UCSD-AML1 (cell line): ENCODE measurements at regions not wholly inside any gene's neighbourhood (a gene's known extent, or its start where the extent isn't known, plus 50 kb on each side); places are given as distances from the start of the nearest gene placed in this dataset.

Experiments
- DNase-seq: peaks from one replicate; lab custom pipeline; 2025; ENCODE audit not compliant: unreplicated experiment; lab: John Stamatoyannopoulos, UW

DNA sequence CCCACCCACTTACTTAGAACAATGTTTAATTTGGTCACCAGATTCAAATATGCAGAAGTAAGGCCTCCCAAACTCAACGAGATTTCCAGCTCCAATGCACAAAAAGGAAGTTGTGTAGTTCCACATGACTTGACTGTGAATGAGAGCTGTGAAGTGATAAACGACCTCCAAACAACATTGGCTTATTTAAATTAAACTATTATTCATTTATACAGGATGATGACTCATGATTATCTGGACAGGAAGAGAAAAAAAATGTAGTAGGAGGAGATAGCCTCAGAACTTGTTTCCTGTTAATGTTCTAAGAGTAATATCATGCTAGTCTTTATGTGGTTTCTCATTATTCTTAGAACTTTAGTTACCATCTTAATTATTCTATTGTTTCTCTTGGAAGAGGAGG is 237.3 kb downstream of the C1D start:
- no peak for DNase-seq

- DNase-seq, result no peak
Measured at GRCh38 chr2:67828066-67828465, 234.7 kb downstream of the C1D start.

- DNase-seq, result no peak
Measured at GRCh38 chr2:67829470-67829869, 233.3 kb downstream of the C1D start.

DNA sequence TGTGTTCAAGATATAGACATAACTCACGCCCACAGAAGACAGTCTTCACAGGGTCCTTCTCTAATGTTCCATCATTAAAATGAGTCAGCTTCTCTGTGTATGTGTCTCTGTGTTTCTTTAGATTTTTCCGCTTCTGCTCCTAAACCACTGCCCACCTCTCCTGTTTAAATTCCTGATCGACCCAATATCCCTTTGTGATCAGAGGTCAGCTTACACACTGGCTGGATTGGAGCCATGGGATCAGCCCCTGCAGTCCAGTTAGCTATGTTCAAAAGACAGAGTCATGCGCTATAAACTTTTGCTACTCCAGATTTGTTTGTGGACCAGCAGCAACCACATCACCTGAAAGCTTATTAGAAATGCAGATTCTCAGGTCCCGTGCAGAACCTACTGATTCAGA is 229.2 kb downstream of the C1D start:
- DNase-seq, result no peak

GRCh38 chr2:67834482-67834881 is 228.3 kb downstream of the C1D start:
- no peak for DNase-seq

DNA sequence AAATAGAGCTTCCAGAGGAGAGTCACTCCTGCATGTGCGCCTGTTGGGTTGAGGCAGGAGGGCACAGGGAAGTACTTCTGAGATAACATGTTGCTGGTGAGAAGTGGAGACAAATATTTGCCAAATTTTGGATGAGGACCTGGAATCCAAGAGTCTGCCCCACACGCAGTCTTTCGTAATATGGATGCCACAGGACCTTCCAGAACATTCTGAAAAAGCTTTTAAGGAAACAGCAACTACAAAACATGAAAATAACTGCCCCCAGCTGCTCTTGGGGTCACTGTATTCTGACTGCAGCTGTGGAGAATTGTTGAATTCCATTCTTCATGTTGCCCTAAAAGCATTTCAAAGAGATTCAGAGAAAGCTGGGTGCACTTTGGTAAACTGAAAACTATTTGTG is 227.5 kb downstream of the C1D start:
- no peak for DNase-seq

DNA sequence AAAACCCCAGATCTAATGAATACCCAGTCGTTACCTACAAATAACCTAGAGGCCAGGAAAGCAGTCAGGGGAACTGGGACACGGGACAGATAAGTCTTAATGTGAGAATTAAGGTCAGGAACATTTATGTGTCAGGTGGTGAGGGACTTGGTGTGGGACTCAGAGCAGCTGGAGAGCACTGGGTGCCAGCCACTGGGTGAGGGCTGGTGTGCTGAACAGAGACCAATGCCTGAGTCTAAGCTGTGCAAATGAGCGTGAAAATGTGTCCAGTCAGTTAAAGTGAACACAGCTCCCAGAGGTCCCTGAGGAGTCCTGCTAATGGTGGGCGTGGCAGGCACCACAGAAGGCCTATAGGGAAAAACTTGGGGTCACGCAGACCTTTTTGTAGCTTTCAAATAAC is 225.9 kb downstream of the C1D start:
- no peak for DNase-seq

- no peak for DNase-seq
Measured at GRCh38 chr2:67838205-67838604, 224.6 kb downstream of the C1D start.

DNA sequence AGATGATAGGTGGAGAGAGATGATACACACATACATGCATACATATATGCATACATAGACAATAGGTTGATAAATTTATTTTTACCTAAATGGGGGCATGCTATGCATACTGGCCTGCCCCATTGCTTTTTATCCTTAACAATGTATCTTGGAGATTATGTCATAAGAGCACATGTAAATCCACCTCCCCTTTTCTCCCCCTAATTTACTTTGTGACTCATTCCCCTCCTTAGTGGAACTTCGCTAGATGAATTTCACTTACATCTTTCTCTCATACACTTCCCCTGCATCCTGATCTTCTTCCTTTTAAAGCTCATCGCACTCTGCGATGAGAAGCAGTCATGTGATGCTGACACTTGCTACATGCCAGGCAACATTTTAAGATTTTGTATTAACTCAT is 223.6 kb downstream of the C1D start:
- DNase-seq, result no peak

GRCh38 chr2:67839668-67840067 is 223.1 kb downstream of the C1D start:
- DNase-seq, result no peak

GRCh38 chr2:67840460-67841068 is 222.2 kb downstream of the C1D start:
- DNase-seq, result peak; percentile 45

DNA sequence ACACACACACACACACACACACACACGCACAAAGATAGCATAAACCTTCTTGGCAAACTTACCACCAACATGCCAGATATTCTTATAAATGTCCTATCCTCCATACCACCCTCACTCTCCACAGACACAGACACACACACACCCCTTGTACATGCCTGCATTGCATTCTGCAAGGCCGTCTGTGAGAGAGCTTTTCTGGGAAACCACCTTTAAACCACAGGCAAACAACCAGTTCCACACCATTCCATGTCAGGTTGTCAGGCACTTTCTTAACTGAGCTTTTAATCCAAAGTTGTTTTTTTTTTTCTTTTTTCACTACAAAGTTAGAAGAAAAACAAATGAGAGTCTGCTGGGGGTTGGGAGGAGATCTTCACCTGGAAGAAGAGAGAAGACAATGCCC is 221.1 kb downstream of the C1D start:
- DNase-seq, result no peak

GRCh38 chr2:67842375-67842959 is 220.3 kb downstream of the C1D start:
- DNase-seq, result no peak

GRCh38 chr2:67844024-67844540 is 218.7 kb downstream of the C1D start:
- DNase-seq, result no peak

DNA sequence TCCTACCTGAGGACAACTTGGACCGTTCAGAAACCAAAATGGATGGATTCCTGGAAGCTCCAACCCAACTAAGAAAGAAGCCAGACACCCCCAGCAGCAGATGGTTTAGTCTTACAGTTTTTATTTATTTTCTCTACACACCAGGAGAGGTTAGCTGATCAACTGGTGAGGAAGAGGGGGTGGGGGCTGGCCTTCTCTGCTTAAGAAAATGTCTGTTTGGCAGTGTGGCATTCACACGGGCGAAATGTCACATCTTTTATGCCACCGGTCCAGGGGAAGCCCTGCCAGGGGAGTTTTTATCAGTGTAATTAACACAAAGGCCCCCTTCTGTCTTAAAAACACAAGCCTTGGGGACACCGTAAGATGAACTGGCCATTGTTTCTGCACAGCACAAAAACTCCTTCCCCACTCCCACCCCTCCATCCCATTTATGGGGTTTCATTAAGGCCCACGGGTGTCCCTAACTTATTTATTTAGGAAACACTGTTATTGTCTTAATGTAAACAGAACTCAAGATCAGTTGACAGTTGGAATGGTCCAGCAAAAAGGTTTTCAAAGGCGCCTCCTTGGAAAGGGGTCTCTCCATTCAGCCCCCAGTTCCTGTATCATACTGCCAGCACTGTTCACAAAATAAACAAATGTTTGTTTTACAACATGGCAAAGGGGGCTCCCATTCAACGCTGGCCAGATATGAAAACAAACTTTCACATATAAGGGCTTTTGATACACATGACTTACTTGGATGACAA is 217.0 kb downstream of the C1D start:
- DNase-seq, result no peak

GRCh38 chr2:67846370-67847070 is 216.3 kb downstream of the C1D start:
- DNase-seq, result peak; percentile 14

DNA sequence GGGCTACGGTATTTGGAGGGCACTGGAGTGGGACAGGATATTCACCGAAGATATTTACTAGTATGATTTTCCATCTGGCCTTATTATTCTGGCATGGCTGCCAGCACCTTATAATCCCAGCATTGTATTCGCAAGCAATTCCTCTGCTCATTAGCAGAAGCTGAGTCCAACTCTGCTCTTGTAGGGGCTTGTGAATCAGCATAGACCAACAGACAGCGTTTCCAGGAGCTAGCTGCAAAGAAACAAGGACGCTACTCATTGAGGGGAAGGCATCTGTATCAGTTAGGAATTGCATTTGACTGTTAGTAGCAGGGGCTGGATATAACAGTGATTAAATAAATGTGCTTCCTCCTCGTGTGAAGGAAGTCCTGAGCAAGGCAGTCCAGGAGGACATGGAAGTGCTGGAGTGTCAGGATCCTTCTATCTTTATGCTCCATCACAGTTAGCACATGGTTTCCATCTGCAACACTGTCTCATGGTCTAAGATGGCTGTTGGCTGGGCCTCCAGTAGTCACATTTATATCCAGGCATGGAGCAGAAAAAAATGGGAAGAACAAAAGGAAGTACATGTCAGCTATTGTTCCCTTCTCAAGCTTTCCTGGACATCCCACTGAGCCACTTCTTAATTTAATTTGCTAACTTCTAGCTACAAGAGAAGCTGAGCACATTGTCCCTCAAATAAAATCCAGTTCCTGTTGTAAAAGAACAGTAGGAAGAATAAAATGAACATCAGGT is 214.1 kb downstream of the C1D start:
- DNase-seq, result no peak

DNA sequence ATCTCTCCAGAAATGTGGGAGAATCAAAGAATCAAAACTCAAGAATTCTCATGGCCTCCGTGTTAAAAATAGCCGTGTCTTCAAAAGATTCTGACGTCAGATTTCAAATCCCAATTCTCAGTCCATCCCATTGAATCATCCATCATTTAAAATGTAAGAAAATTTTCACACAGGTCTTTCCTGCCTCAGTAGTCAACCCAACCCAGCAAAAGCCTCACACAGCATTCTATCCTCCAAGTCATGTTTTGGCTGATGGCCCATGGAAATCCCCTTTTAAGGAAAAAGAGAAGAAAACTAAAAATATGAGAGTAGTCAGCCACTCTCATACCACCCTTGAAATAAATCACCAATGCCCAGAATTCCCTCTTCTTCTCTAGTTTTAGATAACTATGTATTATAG is 211.8 kb downstream of the C1D start:
- no peak for DNase-seq

DNA sequence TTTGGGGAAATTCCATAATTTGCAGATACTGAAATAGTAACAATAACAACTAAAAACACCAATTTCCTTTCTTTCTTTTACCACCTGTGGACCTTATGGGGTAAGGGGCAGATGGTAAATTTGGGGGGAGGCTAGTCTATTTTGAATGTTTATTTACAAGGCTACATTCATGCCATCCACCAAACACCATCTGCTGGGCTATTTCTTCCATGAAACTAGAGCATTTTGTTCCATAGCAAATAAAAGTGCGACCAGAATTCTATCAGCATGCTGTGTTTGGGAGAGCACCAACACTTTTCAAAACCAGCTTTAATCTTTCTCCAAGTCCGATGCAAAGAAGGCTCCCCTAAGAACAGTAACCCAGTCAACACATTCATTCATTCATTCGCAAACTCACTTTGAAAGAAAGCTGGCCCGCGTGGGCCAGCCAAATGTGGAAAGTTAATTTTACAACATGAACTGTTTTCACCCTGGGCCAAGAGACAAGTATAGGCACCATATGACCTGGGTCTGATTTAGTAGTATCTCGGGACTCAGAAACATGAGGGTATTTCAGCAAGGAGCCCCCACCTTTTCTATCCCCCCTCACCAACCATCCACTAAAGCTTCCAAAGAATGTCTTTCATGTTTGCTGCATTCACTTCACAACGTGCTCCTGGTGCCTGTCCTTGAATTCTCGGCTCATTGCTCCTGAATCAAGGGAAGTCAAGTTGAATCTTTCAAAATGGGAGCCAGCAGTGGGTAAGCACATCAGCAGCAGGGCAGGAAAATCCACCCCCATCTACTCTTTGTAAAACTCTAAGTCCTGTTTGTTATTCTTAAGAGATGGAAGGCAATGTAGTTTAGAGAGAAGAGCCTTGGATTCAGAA is 210.6 kb downstream of the C1D start:
- no peak for DNase-seq

GRCh38 chr2:67854103-67854743 is 208.6 kb downstream of the C1D start:
- no peak for DNase-seq
